GM12872 (cell line): ENCODE measurements at regions not wholly inside any gene's neighbourhood (a gene's known extent, or its start where the extent isn't known, plus 50 kb on each side); places are given as distances from the start of the nearest gene placed in this dataset.

Experiments used
- CTCF ChIP-seq: IDR thresholded peaks from 3 replicates; pipeline ENCODE4 v1.5.1; 2011; ENCODE audit warnings: low read depth, mild to moderate bottlenecking, low read length, moderate library complexity; ENCODE audit not compliant: insufficient read depth

DNA sequence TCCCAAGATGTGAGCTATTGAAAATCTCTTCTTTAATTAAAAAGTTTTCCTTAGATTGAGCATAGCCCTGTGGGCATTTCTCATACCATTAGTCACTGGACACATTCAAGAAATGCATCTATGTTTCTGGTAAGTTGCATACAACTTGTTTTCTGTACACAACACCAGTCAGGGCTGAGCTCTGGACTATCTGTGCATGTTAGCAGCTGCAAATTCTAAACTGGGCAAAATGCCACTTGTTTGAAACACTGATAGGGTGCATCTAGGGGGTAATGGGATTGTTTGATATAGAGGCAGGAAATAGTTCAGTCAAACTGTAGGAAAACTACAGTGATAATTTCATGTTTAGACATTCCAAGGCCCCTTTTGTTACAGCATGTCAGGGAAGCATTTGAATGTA is 145.6 kb upstream of the NPY start:
- no peak for TF ChIP-seq CTCF

- TF ChIP-seq CTCF, result no peak
Measured at GRCh38 chr7:24140001-24140400, 144.0 kb upstream of the NPY start.

- TF ChIP-seq CTCF, result no peak
Measured at GRCh38 chr7:24141874-24142509, 142.0 kb upstream of the NPY start.

DNA sequence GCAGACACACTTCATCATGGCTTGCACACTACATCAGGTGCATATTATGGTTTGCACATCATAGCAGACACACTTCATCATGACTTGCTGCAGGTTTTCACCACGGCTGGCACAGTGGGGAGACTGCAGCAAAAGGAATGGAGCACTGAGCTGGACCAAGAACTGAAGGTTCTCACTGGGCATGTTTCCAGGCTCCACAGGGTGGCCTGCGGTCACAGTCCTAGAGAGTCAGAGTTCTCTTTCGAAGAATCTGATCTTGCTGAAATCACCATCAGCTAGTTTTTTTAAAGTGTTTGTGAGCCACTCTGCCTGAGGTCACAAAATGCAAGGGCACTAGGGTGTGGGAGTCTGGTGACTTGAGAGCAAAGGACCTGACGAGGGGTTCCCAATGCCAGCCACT is 140.4 kb upstream of the NPY start:
- no peak for TF ChIP-seq CTCF

GRCh38 chr7:24151944-24152343 is 132.0 kb upstream of the NPY start:
- TF ChIP-seq CTCF, result no peak

DNA sequence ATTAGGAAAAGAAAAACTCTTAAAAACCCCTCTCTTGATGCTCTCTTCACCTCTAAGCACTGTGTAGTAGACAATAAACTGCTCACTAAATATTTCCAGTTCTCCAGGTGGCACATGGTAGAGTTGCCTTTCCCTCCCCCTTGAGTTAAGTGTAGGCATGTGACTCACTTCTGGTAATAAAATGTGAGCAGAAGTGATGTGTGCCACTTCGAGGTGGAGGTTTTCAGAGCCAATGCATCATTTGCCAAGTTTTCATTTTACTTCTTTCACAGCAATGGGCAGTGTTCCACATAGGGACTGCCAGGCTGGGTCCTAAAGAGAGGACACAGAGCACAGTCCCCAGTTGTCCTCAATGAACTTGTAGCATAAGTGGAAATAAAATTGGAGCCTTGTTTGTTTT is 131.6 kb upstream of the NPY start:
- TF ChIP-seq CTCF, result no peak

DNA sequence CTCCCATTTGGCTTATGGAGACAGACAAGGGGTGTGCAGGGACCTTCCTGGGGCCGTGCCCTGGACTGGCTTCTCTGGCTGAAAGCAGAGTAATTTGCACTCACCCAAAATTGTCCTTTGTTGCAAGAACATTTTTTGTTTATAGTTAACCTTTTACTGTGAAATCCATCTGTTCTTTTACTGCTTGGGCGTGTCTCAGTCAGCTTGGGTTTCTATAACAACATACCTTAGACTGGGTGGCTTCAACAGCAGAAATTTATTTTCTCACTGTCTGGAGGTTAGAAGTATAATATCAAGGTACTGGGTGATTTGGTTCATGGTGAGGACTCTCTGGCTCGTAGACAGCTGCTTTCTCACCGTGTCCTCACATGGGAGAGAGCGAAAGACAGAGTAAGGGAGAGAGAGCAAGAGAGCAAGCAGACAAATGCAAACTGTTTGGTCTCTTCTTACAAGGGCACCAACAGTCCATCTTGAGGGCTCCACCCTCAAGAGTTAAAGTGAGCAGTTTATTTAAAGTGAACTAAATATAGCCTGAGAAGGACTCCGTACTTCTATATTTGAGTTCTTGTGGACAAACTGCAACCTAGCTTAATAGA is 131.0 kb upstream of the NPY start:
- TF ChIP-seq CTCF, result no peak
